GM23248 (cell line): ENCODE measurements at regions not wholly inside any gene's neighbourhood (a gene's known extent, or its start where the extent isn't known, plus 50 kb on each side); places are given as distances from the start of the nearest gene placed in this dataset.

Source experiments
- EZH2 ChIP-seq: fragments of 200-600 bp; sonication (generic); IDR thresholded peaks from 2 replicates; pipeline ENCODE4 v1.6.1; 2018; ENCODE audit warnings: antibody characterized with exemption, mild to moderate bottlenecking; ENCODE audit not compliant: insufficient read depth, poor library complexity, severe bottlenecking
- EZH2phosphoT487 ChIP-seq: fragments of 200-600 bp; sonication (generic); IDR thresholded peaks from 2 replicates; pipeline ENCODE4 v1.6.1; 2018; ENCODE audit warnings: antibody characterized with exemption, moderate library complexity, mild to moderate bottlenecking, low read depth; ENCODE audit not compliant: insufficient read depth

DNA sequence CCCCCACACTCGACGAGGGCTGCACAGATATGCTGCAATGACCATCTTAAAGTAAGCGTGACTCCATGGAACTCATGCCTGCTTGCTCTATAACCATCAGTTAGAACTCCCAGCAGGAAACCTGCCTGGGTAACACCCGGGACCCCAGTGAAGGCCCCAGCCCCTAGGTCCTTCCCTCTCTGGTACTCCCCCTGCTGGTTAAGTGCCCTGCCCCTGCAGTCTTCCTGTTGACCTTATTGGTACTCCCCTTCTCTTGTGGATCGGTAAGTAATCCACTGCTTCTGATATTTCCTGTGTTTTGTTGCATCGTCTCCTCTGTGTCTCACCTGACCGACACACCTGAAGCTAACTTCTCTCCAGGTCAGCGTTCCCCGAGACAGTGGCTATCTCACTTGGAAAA lies 104.8 kb upstream of the COG2 start:
- TF ChIP-seq EZH2phosphoT487 (no peak), EZH2 (no peak)
